Astrocyte of the cerebellum (primary cell): ENCODE measurements at regions not wholly inside any gene's neighbourhood (a gene's known extent, or its start where the extent isn't known, plus 50 kb on each side); places are given as distances from the start of the nearest gene placed in this dataset.
A peak's percentile ranks its signal among the peaks of the same experiment; 100 is the strongest.

Source experiments
- DNase-seq: peaks from one replicate; pipeline ENCODE4 v3.0.0-alpha.2; 2011; ENCODE audit warnings: low read depth
- H3K4me3 ChIP-seq: 2 replicates; pipeline ENCODE4 v1.5.1; 2011; ENCODE audit warnings: mild to moderate bottlenecking, low read depth, low read length, moderate library complexity
- in situ Hi-C: cut with HindIII; loops from 2 replicates; pipeline ENCODE4 v1.10.0; 2017; ENCODE audit warnings: low sequenced_read_pairs
- TF ChIP-seq, protein P1 (sequence below): IDR thresholded peaks from 2 replicates; pipeline ENCODE4 v1.5.1; 2012; ENCODE audit warnings: low read length, low read depth, moderate library complexity, mild to moderate bottlenecking; ENCODE audit errors: missing control alignments

DNA sequence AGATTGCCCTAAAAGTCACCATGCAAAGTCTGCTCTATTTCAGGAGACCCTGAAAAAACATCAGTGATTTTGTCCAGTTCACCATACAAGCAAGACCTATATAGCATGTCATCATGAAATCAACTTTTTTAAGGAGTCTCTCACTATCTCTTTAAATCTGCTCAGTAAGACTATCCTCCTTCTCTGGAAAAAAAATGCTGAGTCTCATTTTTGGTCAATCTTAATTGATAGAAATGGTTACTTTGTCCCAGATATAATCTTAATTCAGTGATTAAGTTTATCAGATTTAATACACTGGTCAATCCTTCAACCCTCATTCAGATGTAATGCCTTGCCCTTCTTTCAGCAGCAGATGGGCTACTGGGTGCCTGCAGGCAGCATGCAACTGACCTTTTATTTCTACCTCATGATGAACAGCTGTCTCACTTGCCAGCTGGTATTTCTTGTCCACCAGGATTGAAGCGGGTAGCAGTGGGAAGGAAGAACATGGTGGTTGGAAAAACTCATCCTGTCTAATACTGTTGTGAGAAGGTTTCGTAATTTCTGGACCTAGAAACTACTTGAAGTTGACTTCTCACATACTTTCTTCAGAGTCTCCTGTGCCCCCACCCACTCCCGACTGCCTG, 375.3 kb downstream of the DNAH5 start:
- TF ChIP-seq, protein P1, sequence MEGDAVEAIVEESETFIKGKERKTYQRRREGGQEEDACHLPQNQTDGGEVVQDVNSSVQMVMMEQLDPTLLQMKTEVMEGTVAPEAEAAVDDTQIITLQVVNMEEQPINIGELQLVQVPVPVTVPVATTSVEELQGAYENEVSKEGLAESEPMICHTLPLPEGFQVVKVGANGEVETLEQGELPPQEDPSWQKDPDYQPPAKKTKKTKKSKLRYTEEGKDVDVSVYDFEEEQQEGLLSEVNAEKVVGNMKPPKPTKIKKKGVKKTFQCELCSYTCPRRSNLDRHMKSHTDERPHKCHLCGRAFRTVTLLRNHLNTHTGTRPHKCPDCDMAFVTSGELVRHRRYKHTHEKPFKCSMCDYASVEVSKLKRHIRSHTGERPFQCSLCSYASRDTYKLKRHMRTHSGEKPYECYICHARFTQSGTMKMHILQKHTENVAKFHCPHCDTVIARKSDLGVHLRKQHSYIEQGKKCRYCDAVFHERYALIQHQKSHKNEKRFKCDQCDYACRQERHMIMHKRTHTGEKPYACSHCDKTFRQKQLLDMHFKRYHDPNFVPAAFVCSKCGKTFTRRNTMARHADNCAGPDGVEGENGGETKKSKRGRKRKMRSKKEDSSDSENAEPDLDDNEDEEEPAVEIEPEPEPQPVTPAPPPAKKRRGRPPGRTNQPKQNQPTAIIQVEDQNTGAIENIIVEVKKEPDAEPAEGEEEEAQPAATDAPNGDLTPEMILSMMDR: no peak

DNA sequence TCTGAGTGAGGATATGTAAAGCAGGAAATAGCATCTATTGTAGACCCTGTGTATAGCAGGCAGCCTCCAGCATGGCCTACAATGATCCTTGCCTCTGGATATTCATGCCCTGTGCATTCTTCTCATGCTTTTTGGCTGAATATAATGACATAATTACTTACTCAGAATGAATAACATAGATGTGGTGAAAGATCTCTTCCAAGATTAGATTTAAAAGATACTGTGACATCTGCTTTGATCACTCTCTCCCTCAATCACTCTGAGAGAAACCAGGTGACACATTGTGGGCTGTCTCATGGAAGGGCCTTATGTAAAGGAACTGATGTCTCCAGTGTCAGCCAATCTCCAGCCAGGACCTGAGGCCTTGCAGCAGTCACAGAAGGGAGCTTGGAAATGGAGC, 376.7 kb downstream of the DNAH5 start:
- TF ChIP-seq, protein P1: no peak
- H3K4me3 ChIP-seq: no peak overlapping the region
- in situ Hi-C loops: no loop called here
- peak; percentile 16 for DNase-seq

More for the DNA sequence above, 375.3 kb downstream of the DNAH5 start:
- no peak for DNase-seq
- in situ Hi-C loops: no loop called here
- H3K4me3 ChIP-seq: no peak overlapping the region

DNA sequence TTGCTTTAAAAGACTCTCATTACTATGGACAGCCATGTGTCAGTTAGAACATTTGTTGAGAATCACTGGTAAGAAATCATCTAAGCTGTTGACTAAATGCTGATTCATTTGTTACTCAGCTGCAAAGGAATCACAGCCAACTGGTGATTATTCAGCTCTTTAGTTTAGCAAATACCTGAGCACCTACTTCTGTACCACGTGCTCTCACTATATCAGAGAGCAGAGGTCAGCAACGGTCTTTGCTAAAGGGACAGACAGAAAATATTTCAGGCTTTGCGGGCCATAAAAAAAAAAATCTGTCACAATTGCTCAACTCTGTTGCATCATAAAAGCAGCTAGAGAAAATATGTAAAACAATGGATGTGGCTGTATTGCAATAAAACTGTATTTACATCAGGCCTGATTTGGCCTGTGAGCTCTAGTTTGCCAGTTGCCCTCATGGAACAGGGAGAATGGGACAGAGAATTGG, 377.6 kb downstream of the DNAH5 start:
- in situ Hi-C loops: no loop called here
- TF ChIP-seq, protein P1: no peak
- peak; percentile 2 for DNase-seq
- H3K4me3 ChIP-seq: no peak overlapping the region

DNA sequence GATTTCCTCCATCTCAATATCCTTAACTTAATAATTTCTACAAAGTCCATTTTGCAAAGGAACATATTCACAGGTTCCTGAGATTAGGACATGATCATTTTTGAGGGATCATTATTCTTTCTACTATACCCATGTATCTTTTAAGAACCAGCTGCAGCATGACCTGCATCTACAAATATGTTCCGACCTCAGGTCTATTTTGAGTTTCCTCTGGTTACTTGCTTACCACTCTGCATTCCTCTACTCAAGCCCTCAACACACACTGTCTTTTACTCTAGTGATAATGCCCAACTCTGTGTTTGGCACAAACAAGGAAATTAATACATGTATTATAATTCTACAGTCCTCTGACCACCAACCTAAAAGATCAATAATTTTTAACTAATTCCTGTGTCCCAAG, 386.1 kb downstream of the DNAH5 start:
- in situ Hi-C loops: no loop called here
- DNase-seq: no peak
- no peak overlapping the region for H3K4me3 ChIP-seq
- TF ChIP-seq, protein P1: no peak

DNA sequence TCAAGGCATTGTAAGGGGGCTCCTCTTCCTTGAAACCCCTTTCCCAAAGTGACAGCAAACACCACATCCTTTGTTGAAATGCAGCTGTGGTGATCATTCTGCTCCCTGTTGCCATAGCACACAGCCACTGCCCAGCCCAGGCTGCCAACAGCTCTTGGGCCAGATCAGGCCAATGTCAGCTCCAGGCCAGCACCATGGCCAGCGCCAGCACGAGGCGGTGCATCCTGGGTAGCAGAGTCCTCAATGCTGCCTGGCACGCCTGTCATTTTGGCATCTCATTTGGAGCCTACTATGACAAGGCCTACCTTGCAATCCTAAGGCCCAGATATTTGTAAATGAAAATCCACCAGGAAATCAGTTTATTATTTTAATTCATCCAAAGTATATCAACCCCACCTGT, 390.6 kb downstream of the DNAH5 start:
- TF ChIP-seq, protein P1: no peak
- no peak overlapping the region for H3K4me3 ChIP-seq
- DNase-seq: no peak
- in situ Hi-C loops: no loop called here

DNA sequence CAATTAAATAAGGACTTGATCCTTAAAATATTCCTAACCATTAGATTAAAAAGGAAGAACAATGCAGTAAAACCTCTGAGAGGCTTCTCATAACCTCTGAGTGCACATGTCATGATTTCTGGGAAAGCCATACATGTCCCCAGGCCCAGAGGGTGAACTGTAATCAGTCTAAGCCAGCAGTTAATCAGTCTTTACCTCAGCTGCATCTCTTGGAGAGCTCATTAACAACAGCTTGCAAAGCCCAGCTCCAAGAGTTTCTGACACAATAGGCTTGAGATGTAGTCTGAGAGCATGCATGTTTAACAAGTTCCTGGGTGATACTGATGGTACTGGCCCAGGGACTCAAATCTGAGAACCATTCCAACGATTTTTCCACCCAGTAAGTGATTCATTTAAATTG, 392.1 kb downstream of the DNAH5 start:
- DNase-seq: no peak
- TF ChIP-seq, protein P1: no peak
- no peak overlapping the region for H3K4me3 ChIP-seq
- in situ Hi-C loops: no loop called here
